ENCODE measurements at regions not wholly inside any gene's neighbourhood (a gene's known extent, or its start where the extent isn't known, plus 50 kb on each side); places are given as distances from the start of the nearest gene placed in this dataset.

- no peak overlapping the region for H3K27ac ChIP-seq
- no peaks in the 10 kb centered on the region for H3K36me3 ChIP-seq (replicated peaks)
- H3K27me3 ChIP-seq (replicated peaks) = no peaks in the 10 kb centered on the region
- TF ChIP-seq, protein P1, sequence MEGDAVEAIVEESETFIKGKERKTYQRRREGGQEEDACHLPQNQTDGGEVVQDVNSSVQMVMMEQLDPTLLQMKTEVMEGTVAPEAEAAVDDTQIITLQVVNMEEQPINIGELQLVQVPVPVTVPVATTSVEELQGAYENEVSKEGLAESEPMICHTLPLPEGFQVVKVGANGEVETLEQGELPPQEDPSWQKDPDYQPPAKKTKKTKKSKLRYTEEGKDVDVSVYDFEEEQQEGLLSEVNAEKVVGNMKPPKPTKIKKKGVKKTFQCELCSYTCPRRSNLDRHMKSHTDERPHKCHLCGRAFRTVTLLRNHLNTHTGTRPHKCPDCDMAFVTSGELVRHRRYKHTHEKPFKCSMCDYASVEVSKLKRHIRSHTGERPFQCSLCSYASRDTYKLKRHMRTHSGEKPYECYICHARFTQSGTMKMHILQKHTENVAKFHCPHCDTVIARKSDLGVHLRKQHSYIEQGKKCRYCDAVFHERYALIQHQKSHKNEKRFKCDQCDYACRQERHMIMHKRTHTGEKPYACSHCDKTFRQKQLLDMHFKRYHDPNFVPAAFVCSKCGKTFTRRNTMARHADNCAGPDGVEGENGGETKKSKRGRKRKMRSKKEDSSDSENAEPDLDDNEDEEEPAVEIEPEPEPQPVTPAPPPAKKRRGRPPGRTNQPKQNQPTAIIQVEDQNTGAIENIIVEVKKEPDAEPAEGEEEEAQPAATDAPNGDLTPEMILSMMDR (IDR thresholded peaks at IDR 0.05; ENCODE audit: low read depth, low read length, missing control alignments) = no peak
- DNase-seq = no peak
- in situ Hi-C loops (cut with HindIII; ENCODE audit: low pct_ligation_motif_present, low sequenced_read_pairs) = no loop called here
- no peak overlapping the region for H3K4me3 ChIP-seq (ENCODE audit: low read depth, low read length)
Measured at GRCh38 chrX:150014525-150014924, 76.2 kb upstream of the EOLA2 start.

DNA sequence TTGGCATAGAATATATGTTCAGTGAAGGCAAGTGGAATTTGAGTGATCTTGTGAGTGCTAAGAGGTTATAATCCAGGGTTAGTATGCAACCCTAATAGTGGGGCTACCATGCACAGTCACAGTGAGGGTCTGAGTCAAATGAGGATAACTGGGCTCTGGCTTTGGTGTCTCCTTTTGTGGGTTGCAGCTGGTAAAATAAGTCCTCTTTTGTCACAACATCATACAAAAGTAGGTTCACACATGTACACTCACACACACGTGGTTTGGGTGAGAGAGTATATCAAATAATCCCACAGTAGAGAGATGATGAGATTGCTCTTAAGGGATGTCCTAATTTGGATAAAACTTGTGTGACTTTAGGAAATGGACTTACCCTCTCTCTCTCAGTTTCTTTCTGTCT is 79.6 kb upstream of the EOLA2 start:
- Histone ChIP-seq H3K36me3 (replicated peaks) (no peaks in the 10 kb centered on the region), H3K27ac (no peak overlapping the region), H3K27me3 (replicated peaks) (no peaks in the 10 kb centered on the region), H3K4me3 (ENCODE audit: low read depth, low read length) (no peak overlapping the region)
- TF ChIP-seq, protein P1 (IDR thresholded peaks at IDR 0.05; ENCODE audit: low read depth, low read length, missing control alignments) = no peak
- no peak for DNase-seq
- in situ Hi-C loops (cut with HindIII; ENCODE audit: low pct_ligation_motif_present, low sequenced_read_pairs) = no loop called here

GRCh38 chrX:150018931-150019361 is 80.7 kb upstream of the EOLA2 start:
- H3K36me3 ChIP-seq (replicated peaks) = no peaks in the 10 kb centered on the region
- in situ Hi-C loops (cut with HindIII; ENCODE audit: low pct_ligation_motif_present, low sequenced_read_pairs) = no loop called here
- TF ChIP-seq, protein P1 (IDR thresholded peaks at IDR 0.05; ENCODE audit: low read depth, low read length, missing control alignments) = no peak
- no peak overlapping the region for H3K27ac ChIP-seq
- no peak overlapping the region for H3K4me3 ChIP-seq (ENCODE audit: low read depth, low read length)
- H3K27me3 ChIP-seq (replicated peaks) = no peaks in the 10 kb centered on the region
- DNase-seq = no peak

DNA sequence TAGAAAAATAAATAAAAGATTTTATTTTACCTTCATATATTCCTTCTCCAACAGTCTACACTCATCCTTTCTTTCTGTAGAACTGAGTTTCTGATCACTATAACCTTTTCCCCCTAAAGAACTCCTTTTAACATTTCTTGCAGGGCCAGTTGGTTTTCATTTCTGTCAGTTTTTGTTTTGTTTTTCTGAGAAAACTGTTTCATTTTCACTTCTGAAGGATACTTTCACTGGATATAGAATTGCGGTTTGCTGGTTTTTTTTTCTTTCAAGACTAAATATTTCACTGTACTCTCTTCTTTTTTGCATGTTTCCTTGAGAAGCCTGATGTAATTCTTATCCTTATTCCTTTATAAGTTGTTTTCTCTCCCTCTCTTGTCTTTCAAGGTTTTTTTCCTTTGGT is 90.4 kb upstream of the EOLA2 start:
- in situ Hi-C loops (cut with HindIII; ENCODE audit: low pct_ligation_motif_present, low sequenced_read_pairs) = no loop called here
- H3K36me3 ChIP-seq (replicated peaks) = no peaks in the 10 kb centered on the region
- no peaks in the 10 kb centered on the region for H3K27me3 ChIP-seq (replicated peaks)
- no peak overlapping the region for H3K27ac ChIP-seq
- no peak overlapping the region for H3K4me3 ChIP-seq (ENCODE audit: low read depth, low read length)
- TF ChIP-seq, protein P1 (IDR thresholded peaks at IDR 0.05; ENCODE audit: low read depth, low read length, missing control alignments) = no peak
- DNase-seq = no peak

DNA sequence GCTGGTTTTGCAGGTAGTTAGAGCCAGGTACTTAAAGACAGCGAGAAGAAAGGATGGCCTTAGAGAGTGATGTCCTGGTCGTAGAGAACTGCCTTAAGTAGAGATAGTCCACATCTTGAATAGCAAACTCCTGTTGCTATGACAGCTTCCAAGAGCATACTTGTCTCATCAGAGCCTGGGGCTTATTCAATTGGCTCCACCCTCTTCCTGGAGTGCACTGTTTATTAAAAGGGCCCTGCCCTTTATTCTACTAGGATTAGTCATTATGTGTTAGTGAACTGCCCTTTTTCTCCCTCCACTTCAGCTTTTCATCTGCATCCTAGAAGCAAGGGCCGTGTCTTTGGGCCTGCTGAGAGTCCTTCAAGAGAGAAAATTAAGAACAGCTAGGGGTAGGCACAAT is 94.5 kb upstream of the EOLA2 start:
- Histone ChIP-seq H3K4me3 (ENCODE audit: low read depth, low read length) (no peak overlapping the region), H3K27me3 (replicated peaks) (no peaks in the 10 kb centered on the region), H3K27ac (no peak overlapping the region), H3K36me3 (replicated peaks) (no peaks in the 10 kb centered on the region)
- peak; percentile 70 for DNase-seq
- in situ Hi-C loops (cut with HindIII; ENCODE audit: low pct_ligation_motif_present, low sequenced_read_pairs) = no loop called here
- TF ChIP-seq, protein P1 (IDR thresholded peaks at IDR 0.05; ENCODE audit: low read depth, low read length, missing control alignments) = no peak

- Histone ChIP-seq H3K27ac (no peak overlapping the region), H3K27me3 (replicated peaks) (no peaks in the 10 kb centered on the region), H3K36me3 (replicated peaks) (no peaks in the 10 kb centered on the region), H3K4me3 (ENCODE audit: low read depth, low read length) (no peak overlapping the region)
- TF ChIP-seq, protein P1 (IDR thresholded peaks at IDR 0.05; ENCODE audit: low read depth, low read length, missing control alignments) = no peak
- in situ Hi-C loops (cut with HindIII; ENCODE audit: low pct_ligation_motif_present, low sequenced_read_pairs) = no loop called here
- no peak for DNase-seq
Measured at GRCh38 chrX:150034788-150035187, 96.5 kb upstream of the EOLA2 start.

Measured in brain microvascular endothelial cell (primary cell).